HG03039 (cell line): ENCODE measurements at regions not wholly inside any gene's neighbourhood (a gene's known extent, or its start where the extent isn't known, plus 50 kb on each side); places are given as distances from the start of the nearest gene placed in this dataset.
"Not testable (repeated sequence)": the region's sequence is repeated elsewhere in the genome, so short reads cannot be mapped to it uniquely, and the experiment has no call there.

Experiments
- ATAC-seq: cut with Tn5 transposase; IDR thresholded peaks from one replicate; pipeline ENCODE4 v1.9.1; 2021; ENCODE audit warnings: mild to moderate bottlenecking, moderate library complexity; ENCODE audit not compliant: unreplicated experiment

- no peak for ATAC-seq
Measured at GRCh38 chr5:162762119-162762518, 675.3 kb upstream of the CCNG1 start.

- no peak for ATAC-seq
Measured at GRCh38 chr5:162769019-162769418, 668.4 kb upstream of the CCNG1 start.

DNA sequence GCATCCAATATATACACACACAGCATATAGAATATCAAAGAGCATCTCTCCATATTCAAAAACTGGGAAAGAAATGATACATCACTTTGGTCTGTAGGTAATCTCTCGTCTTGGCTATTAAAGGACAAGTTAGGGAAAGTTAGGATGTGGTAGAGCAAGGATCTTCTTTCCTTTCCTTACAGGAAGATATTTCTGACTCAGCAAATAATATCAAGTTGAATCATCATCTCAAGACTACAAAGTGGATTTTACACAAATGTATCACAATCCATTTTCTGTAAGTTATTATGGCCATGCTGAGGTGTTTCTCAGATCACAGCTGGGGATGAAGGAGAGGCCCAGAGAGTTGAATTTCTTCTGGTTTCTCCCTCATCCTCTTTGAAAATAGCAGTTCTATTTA, 651.7 kb upstream of the CCNG1 start:
- ATAC-seq: no peak

GRCh38 chr5:162786234-162786633, 651.2 kb upstream of the CCNG1 start:
- no peak for ATAC-seq

GRCh38 chr5:162796507-162796906, 640.9 kb upstream of the CCNG1 start:
- ATAC-seq: no peak

GRCh38 chr5:162800301-162800700, 637.1 kb upstream of the CCNG1 start:
- ATAC-seq: no peak

DNA sequence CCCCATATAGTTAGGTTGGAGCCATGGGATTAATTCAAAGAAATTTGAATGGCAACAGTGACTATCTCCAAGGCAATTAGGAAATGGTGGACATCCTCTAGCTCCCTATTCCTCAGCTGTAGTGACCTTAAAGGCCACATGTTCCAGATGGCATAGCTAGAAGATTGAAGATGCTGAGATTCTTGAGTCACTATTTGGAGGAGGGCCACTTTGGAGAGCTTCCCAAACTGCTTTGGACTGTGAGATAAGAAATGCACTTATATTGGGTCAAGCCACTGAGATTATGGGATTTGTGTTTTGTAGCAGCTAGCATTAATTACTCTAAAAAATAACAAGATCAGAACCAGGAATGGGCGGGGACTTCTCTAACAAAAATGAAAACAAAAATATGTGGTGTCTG, 636.2 kb upstream of the CCNG1 start:
- ATAC-seq: no peak

DNA sequence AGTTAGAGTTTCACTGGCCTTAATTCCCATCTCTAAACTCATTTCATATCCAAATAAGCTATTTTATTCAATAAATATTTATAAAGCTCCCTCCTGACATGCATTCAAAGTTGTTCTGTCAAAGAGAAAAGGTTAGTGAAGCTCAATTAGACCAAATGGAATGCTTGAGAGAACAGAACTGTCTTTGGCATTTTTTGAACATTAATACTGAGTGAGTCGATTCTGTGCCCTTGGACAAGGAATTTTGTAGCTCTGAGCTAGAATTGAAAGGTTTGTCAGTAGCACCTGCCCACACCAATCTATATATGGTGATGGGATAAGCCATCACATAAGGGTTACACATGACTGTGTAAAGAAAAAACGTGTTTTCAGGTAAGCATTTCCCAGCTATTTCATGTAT, 631.2 kb upstream of the CCNG1 start:
- ATAC-seq: no peak

DNA sequence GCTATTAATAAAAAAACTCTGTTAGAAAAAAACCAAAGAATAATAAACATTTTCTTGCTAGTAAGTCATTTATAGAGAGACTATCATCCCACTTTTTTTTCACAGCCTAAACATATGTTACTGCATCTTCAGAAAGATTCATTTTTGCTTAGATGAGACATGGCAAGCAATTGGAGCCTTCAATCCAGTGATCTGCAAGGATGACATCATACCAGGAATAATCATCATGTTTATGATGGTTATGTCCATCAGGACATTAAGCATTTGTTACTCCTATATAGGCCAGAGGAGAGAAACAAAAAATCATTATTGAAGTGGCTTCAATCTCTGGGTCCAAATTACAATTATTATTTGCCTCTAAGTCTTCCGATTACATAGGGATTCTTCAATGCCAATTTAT, 626.3 kb upstream of the CCNG1 start:
- ATAC-seq: no peak

DNA sequence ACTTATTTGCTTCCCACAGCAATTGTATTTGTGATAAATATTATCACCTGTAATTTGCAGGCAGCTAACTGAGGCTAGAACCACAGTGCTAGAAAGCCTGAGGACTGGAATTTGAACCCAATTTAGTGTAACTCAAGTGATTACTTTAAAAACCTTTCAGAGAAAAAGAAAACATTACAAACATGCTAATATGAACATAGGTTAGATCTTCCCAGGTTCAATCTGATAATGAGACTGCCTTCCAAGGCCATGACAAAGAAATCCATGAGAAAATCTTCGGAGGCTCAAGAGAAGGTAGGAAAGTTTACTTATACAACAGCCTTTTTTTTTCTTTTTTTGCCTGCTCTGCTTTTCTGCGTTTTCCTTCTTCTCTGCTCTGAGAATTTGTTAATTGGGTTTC, 620.6 kb upstream of the CCNG1 start:
- no peak for ATAC-seq

- no peak for ATAC-seq
Measured at GRCh38 chr5:162817364-162817763, 620.0 kb upstream of the CCNG1 start.

DNA sequence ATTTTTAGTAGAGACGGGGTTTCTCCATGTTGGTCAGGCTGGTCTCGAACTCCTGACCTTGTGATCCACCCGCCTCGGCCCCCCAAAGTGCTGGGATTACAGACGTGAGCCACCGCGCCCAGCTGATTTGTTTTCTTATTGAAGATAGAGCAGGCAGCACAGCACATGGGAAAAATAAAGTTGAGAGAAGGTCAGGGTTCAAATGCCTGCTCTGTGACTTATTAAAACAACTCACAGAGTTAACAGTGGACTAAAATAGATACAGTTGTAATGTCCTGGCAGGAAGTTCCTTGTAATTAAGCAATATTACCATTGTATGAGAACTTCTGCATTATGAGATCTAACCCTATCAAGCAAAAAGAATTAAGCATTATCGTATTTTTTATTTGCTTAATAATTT, 615.7 kb upstream of the CCNG1 start:
- not testable (repeated sequence) for ATAC-seq

GRCh38 chr5:162824360-162824759, 613.0 kb upstream of the CCNG1 start:
- ATAC-seq: peak; percentile 73

DNA sequence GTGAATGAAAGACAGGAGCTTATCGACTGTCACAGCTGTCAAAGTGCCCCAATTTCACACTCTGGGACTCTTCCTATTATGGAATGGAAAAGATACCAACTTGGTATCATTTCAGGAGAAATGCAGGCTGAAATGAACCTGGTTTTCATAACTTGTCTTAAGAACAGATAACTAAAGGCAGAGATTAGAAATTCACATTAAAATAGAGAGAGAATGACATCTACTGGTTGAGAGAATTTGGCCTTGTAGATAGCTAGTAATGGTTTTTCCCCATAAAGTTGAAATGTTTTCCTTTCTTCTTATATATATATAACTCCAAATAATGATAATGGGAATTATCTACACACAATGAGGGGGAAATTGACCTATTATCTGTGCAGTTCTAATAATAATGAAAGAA, 600.2 kb upstream of the CCNG1 start:
- no peak for ATAC-seq

- no peak for ATAC-seq
Measured at GRCh38 chr5:162842727-162843126, 594.7 kb upstream of the CCNG1 start.

DNA sequence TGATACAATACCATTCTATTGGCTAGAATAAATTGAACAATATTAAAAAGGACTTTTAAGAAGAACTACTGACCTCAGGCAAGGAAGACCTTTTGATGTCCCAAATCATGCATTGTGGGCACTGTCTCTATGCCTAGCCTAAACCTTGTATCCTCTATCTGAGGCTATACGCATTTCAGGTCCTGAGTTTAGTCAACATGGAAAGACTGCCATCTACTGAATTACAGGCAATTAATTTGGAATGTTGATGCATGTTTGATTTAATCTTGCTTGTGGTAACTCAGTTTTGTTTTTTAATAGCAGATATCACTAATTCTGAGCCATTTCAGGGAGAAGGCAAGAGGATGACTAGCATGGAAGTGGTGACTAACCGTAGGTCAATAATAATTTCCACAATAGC, 585.3 kb upstream of the CCNG1 start:
- ATAC-seq: no peak

- ATAC-seq: no peak
Measured at GRCh38 chr5:162858770-162859169, 578.6 kb upstream of the CCNG1 start.

- ATAC-seq: no peak
Measured at GRCh38 chr5:162870966-162871365, 566.4 kb upstream of the CCNG1 start.

GRCh38 chr5:162882629-162883028, 554.8 kb upstream of the CCNG1 start:
- ATAC-seq: no peak

DNA sequence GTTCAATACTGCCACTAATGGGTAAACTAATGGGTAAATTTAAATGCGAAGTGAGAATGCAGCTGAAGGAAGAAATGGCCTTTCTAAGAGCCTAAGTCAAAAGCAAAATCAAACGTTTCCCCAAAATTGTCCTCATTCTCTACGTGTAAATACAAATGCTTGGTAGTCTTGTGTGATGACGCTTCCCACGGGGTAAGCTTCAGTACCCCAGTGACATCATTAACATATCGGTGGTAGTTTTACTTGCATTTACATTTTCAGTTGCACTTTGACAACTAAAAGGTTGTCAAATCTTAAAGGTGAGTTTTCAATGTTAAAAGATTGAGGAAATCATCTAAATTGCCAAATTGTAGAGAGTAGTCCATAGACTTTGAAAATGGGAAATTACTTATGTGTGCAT, 550.7 kb upstream of the CCNG1 start:
- ATAC-seq: no peak

- ATAC-seq: no peak
Measured at GRCh38 chr5:162888268-162888667, 549.1 kb upstream of the CCNG1 start.

DNA sequence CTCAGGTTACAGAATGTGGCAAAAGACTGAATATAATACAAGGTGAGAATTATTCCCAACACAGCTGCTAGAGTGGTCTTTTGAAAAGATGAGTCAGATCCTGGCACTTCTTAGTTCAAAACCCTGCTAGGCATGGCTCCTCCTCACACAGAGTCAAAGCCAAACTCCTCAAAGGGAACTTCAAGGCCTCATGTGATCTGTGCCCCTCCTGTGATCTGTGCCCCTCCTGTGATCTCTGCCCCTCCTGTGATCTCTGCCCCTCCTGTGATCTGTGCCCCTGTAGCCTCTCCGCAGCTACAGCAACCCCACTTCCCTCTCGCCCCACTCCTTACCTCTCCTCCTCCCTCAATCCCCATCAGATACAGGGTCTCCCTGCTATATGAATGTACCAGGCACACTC, 525.5 kb upstream of the CCNG1 start:
- ATAC-seq: no peak

DNA sequence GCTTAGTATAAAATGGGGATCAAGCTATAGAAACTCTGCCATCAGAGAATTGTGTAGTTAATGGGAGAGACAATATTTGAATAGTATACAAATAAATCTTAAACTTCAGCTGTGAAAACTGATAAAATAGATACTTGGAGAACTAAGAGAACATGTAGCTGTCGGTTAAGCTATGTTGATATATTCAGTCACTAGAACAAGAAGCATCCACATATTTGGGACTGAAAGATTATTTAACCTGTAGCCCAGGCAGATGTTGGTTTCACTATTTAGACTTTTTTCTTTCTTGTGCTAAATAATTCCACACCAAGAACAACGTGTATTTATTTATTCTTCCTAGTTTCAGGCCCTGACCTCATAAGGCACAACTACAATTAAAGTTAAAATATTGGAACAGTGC, 521.0 kb upstream of the CCNG1 start:
- no peak for ATAC-seq

GRCh38 chr5:162929104-162929503, 508.3 kb upstream of the CCNG1 start:
- no peak for ATAC-seq
